ENCODE measurements at regions not wholly inside any gene's neighbourhood (a gene's known extent, or its start where the extent isn't known, plus 50 kb on each side); places are given as distances from the start of the nearest gene placed in this dataset.

DNA sequence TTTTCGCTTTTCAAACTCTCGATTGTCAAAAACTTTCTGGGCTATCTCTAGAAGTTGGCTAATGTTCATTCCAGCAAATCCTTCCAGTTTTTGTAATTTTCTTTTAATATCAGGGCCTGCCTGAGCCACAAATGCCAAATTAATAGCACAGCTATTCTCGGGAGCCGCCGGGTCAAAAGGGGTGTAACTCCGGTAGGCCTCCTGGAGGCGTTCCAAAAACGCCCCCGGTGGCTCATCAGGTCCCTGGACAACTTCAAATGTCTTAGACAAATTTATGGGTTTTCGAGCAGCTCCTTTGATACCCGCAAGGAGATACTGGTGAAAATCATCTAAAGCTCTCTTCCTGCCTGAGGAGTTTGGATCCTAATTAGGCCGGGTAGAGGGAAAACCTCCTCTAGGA lies 117.9 kb upstream of the PZP start:
- H4K8ac ChIP-seq (ENCODE audit: low read depth in 2 of 2, low read length in 2 of 2): no peak overlapping the region
- POLR2A ChIA-PET (ENCODE audit: unreplicated experiment): no interaction called here
- no peak overlapping the region for H4K91ac ChIP-seq (ENCODE audit: insufficient read depth, low read depth, low read length)
- no peak for DNase-seq
- H3K9ac ChIP-seq (ENCODE audit: low read depth, low read length): no peak overlapping the region
- H2BK120ac ChIP-seq (ENCODE audit: low read depth, low read length): no peak overlapping the region
- dilution Hi-C loops (cut with HindIII; ENCODE audit: low sequenced_read_pairs, unreplicated experiment) (no loop called here), intact Hi-C loops (cut with micrococcal nuclease) (no loop called here), in situ Hi-C loops (cut with MboI; ENCODE audit: low sequenced_read_pairs) (loop anchor here (25.0 kb wide), 3 partner anchors 136 to 386 kb away; no protein-coding TSS in a partner anchor)
- H3K4me2 ChIP-seq (ENCODE audit: low read depth, low read length): no peak overlapping the region
- no peak overlapping the region for H2AK5ac ChIP-seq (ENCODE audit: low read depth, low read length)
- no peak overlapping the region for H3K27ac ChIP-seq (ENCODE audit: insufficient read depth, low read length)
- H2AK9ac ChIP-seq (replicated peaks; ENCODE audit: low read depth, low read length, poor library complexity): no peak overlapping the region
- no TSS peak for BruUV-seq (replicated peaks)
- no peak overlapping the region for H3K56ac ChIP-seq (ENCODE audit: extremely low read depth, insufficient read depth, low read length)
- no peaks in the 10 kb centered on the region for H3K79me1 ChIP-seq (ENCODE audit: low read depth in 1 of 2, low read length in 2 of 2)
- H4K5ac ChIP-seq (ENCODE audit: low read depth, low read length): no peak overlapping the region
- no peak overlapping the region for H3K4me3 ChIP-seq (ENCODE audit: insufficient read depth, low read depth, low read length)
- no peaks in the 10 kb centered on the region for H3K36me3 ChIP-seq (ENCODE audit: control insufficient read depth, insufficient read depth, low read length)
- no peak for ATAC-seq (ENCODE audit: low read depth)
- no peak overlapping the region for H2BK20ac ChIP-seq (ENCODE audit: low read depth, low read length)
- H3K4me1 ChIP-seq (ENCODE audit: control insufficient read depth, insufficient read depth, low read length): no peaks in the 10 kb centered on the region
- no peak overlapping the region for H3K14ac ChIP-seq (replicated peaks; ENCODE audit: low read depth, low read length)
- no peak overlapping the region for H3K23ac ChIP-seq (ENCODE audit: low read depth, low read length)
- no CpG with 5 or more reads among the region's 12 CpGs for WGBS, 2 experiments (ENCODE audit: extremely low coverage in 2 of 2, insufficient read length in 1 of 2)
- no peaks in the 10 kb centered on the region for H3K9me1 ChIP-seq (ENCODE audit: insufficient read depth, low read length)
- no peaks in the 10 kb centered on the region for H3K9me3 ChIP-seq (ENCODE audit: control insufficient read depth, insufficient read depth, low read length)
- no peak overlapping the region for H3K4ac ChIP-seq (ENCODE audit: low read depth, low read length)
- no peak overlapping the region for H2BK5ac ChIP-seq (ENCODE audit: low read depth, low read length, poor library complexity, severe bottlenecking)
- no peak for TF ChIP-seq CEBPB (IDR thresholded peaks at IDR 0.05; ENCODE audit: low read depth, low read length)
- no peak for TF ChIP-seq RAD21 (IDR thresholded peaks at IDR 0.05; ENCODE audit: low read length)
- TF ChIP-seq POLR2A (IDR thresholded peaks at IDR 0.05; ENCODE audit: low read depth, low read length): no peak
- no peak for TF ChIP-seq SMC3 (IDR thresholded peaks at IDR 0.05; ENCODE audit: low read depth, low read length)
- TF ChIP-seq FOS (IDR thresholded peaks at IDR 0.05; ENCODE audit: low read depth, low read length): no peak
- no peak for TF ChIP-seq MAFK (IDR thresholded peaks at IDR 0.05; ENCODE audit: low read depth, low read length)
- TF ChIP-seq, protein P1, sequence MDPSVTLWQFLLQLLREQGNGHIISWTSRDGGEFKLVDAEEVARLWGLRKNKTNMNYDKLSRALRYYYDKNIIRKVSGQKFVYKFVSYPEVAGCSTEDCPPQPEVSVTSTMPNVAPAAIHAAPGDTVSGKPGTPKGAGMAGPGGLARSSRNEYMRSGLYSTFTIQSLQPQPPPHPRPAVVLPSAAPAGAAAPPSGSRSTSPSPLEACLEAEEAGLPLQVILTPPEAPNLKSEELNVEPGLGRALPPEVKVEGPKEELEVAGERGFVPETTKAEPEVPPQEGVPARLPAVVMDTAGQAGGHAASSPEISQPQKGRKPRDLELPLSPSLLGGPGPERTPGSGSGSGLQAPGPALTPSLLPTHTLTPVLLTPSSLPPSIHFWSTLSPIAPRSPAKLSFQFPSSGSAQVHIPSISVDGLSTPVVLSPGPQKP (IDR thresholded peaks at IDR 0.05; ENCODE audit: borderline replicate concordance, low read depth, low read length): no peak
- TF ChIP-seq, protein P2, sequence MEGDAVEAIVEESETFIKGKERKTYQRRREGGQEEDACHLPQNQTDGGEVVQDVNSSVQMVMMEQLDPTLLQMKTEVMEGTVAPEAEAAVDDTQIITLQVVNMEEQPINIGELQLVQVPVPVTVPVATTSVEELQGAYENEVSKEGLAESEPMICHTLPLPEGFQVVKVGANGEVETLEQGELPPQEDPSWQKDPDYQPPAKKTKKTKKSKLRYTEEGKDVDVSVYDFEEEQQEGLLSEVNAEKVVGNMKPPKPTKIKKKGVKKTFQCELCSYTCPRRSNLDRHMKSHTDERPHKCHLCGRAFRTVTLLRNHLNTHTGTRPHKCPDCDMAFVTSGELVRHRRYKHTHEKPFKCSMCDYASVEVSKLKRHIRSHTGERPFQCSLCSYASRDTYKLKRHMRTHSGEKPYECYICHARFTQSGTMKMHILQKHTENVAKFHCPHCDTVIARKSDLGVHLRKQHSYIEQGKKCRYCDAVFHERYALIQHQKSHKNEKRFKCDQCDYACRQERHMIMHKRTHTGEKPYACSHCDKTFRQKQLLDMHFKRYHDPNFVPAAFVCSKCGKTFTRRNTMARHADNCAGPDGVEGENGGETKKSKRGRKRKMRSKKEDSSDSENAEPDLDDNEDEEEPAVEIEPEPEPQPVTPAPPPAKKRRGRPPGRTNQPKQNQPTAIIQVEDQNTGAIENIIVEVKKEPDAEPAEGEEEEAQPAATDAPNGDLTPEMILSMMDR (conservative IDR thresholded peaks at IDR 0.05; ENCODE audit: low read depth, low read length): no peak
- TF ChIP-seq MXI1 (IDR thresholded peaks at IDR 0.05; ENCODE audit: borderline replicate concordance, low read depth, low read length): no peak
- H3K18ac ChIP-seq (ENCODE audit: low read depth, low read length): no peak overlapping the region
- H4K20me1 ChIP-seq (ENCODE audit: insufficient read depth, low read length): no peaks in the 10 kb centered on the region
- no peak overlapping the region for H2BK15ac ChIP-seq (ENCODE audit: low read depth, low read length)
- CTCF ChIA-PET: no interaction called here
- peaks cover 7% of the 10 kb centered on the region for H3K27me3 ChIP-seq (ENCODE audit: control insufficient read depth, insufficient read depth, low read length)
- no peak overlapping the region for H2AFZ ChIP-seq (replicated peaks; ENCODE audit: low read length, poor library complexity)
